NCI-H524 (cell line): ENCODE measurements at regions not wholly inside any gene's neighbourhood (a gene's known extent, or its start where the extent isn't known, plus 50 kb on each side); places are given as distances from the start of the nearest gene placed in this dataset.
"Not testable (repeated sequence)": the region's sequence is repeated elsewhere in the genome, so short reads cannot be mapped to it uniquely, and the experiment has no call there.

Source experiments
- DNase-seq, 2 experiments: peaks; one replicate each; lab custom pipeline; 2025; lab: John Stamatoyannopoulos, UW

- DNase-seq, result not testable (repeated sequence)
These were observed 59.2 kb upstream of the CCDC180 start for GRCh38 chr9:97248252-97248651.

- DNase-seq, result no peak
These were observed 63.9 kb upstream of the CCDC180 start for GRCh38 chr9:97243606-97244005.

DNA sequence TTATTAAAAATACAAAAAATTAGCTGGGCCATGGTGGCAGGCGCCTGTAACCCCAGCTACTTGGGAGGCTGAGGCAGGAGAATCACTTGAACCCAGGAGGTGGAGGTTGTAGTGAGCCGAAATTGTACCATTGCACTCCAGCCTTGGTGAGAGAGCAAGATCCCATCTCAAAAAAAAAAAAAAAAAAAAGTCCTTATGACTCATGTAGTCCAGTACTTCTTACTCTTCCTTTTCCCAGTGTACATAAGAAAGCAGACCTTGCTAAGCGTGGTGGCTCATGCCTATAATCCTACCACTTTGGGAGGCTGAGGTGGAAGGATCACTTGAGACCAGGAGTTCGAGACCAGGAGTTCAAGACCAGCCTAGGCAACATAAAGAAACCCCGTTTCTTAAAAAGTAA, 66.0 kb upstream of the CCDC180 start:
- not testable (repeated sequence) for DNase-seq

DNA sequence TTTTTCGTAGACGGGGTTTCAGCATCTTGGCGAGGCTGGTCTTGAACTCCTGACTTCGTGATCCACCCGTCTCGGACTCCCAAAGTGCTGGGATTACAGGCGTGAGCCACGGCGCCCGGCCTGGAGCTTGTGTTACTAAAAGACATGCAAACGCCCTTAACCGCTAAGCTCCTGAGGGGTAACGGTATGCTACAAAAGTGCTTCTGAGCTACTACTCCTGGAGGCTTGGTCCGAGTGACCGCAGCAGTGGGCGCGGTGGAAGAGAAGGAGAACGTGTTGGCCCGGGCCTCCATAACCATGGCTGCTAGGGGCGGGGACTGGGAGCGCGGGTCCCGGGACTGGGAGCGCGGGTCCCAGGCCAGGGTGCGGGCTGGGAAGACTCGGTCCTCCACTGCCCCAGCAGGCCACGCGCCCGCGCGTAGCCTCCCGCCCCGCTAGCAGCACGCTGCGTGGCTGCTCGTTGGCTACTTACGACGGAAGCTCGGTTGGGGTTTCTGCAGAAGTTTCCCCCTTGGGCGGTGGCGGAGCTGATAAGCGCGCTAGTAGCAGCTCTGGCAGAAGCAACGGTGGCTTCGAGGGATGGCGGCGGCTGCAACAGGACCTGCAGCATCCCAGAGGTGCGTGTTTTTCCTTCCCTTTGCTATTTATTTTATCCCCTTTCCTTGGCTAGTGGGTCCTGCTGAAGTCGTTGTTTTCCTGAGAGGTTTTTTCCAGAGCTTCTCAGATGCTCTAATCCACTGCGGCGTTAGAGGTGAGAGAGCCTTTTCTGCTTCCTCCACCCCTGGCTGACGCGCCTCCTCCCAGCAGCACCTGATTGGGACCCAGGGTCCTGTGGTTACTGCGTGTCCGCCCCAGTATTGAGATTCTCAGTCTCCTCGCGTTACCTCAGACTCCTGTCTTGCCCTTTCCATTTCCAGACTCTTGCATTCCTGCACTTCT, 69.2 kb upstream of the CCDC180 start:
- DNase-seq, result peak; percentile 84 to 94

DNA sequence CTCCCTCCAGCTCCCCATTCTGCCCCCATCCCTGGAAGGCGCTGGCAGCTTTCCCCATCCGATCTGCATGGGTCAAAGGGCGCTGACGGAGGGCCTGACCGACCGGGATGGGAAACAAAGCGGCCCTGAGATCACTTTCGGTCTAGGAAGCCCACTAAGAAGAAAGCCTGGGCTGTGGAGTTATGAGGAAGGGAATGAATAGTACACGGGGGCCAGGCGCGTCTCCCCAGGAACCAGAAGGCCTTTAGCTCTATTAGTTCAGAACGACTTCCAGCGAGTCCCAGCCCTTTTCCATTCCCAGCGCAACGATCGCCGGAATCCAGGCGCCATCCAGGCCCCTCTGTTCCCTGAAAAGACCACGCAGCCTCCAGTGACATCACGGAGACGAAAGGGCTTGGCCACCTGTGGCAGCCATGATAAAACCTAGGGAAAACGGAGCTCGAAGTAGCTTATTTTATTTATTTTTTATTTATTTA, 70.1 kb upstream of the CCDC180 start:
- DNase-seq, result peak in 1 of 2 experiments; percentile 12

GRCh38 chr9:97233009-97233400, 74.5 kb upstream of the CCDC180 start:
- DNase-seq, result not testable (repeated sequence)

DNA sequence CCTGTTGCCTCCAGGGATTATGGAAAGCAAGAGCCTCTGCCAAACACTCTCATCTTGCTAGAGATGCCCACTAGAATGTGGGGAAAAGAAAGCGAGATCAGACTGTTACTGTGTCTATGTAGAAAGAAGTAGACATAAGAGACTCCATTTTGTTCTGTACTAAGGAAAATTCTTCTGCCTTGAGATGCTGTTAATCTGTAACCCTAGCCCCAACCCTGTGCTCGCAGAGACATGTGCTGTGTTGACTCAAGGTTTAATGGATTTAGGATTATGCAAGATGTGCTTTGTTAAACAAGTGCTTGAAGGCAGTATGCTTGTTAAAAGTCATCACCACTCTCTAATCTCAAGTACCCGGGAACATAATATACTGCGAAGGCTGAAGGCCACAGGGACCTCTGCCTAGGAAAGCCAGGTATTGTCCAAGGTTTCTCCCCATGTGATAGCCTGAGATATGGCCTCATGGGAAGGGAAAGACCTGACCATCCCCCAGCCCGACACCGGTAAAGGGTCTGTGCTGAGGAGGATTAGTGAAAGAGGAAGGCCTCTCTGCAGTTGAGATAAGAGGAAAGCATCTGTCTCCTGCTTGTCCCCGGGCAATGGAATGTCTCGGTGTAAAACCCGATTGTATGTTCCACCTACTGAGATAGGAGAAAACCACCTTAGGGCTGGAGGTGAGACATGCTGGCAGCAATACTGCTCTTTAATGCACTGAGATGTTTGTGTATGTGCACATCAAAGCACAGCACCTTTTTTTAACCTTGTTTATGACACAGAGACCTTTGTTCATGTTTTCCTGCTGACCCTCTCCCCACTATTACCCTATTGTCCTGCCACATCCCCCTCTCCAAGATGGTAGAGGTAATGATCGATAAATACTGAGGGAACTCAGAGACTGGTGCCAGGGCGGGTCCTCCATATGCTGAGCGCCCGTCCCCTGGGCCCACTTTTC, 75.1 kb upstream of the CCDC180 start:
- DNase-seq, result peak; percentile 70 to 79

GRCh38 chr9:97222393-97222792, 85.1 kb upstream of the CCDC180 start:
- DNase-seq, result peak; percentile 29 to 66

DNA sequence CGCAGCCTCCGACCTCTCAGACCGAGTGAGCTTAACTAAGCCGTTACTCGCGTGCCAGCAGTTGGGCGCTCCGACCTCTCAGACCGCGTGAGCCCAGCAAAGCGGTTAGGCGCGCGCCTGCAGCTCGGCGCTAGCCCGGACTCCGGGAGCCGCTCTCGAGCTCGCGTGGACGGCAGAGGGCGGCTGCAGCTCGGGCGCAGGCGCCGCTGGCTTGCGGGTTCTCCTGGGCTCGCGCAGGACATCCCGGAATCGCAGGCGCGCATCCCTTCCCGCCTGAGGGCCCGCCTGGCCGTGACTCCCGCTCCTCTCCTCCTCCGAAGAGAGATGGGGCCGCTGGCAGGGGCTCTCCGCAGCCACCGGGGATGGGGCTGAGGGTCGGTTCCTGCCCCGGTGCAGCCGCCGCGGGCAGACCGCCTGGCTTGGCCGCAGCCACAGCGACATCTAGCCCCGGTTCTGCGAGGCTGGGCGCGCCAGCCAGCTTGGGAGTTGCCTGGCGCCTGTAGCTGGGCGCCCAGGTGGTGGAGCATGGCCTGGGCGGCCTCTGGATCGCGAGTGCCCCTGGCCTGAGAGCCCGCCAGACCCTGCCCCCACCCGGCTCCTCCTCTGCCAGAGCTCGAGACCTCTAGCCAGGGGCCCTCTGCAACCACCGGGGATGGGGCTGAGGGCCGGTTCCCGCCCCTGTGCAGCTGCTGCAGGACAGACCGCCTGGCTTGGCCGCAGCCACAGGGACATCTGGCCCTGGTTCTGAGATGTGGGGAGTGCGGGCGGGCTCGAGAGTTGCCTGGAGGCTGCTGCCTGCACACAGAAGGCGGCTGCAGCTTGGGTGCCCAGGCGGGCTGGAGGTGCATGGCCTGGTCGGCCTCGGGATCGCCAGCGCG, 85.7 kb upstream of the CCDC180 start:
- peak; percentile 53 to 77 for DNase-seq

DNA sequence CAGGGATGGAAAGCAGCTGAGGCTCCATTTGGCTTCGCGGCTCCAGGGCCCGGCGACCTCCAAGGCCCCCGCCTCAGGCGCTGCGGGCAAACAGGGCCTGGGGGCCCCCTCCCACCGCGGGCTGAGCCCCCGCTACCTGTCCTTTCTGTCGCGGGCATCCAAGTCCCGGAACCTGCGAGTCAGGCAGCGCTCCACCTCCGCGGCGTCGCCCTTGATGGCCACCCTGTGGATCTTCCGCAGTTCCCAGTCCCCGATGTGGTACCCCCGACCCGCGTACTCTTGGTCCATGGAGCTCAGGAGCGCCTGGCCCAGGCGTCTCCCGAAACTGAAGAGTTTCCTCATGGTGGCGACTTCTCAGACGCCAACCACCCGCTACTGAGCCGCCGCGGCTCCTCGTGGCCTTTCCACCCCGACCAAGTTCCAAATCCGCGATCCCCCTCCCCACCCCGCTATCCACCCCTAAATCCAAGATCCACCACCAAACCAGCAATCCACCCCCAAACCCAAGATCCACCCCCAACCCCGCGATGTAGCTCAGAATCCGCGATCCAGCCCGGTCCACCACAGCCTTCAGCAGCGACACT, 86.5 kb upstream of the CCDC180 start:
- peak in 1 of 2 experiments; percentile 41 for DNase-seq

GRCh38 chr9:97220396-97220795, 87.1 kb upstream of the CCDC180 start:
- not testable (repeated sequence) for DNase-seq

- not testable (repeated sequence) for DNase-seq
These were observed 87.9 kb upstream of the CCDC180 start for GRCh38 chr9:97219443-97220140.

GRCh38 chr9:97215127-97215526, 92.3 kb upstream of the CCDC180 start:
- not testable (repeated sequence) for DNase-seq

DNA sequence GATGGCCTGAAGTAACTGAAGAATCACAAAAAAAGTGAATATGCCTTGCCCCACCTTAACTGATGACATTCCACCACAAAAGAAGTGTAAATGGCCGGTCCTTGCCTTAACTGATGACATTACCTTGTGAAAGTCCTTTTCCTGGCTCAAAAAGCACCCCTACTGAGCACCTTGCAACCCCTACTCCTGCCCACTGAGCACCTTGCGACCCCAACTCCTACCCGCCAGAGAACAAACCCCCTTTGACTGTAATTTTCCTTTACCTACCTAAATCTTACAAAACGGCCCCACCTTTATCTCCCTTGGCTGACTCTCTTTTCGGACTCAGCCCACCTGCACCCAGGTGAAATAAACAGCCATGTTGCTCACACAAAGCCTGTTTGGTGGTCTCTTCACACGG, 92.9 kb upstream of the CCDC180 start:
- DNase-seq, result not testable (repeated sequence)

DNA sequence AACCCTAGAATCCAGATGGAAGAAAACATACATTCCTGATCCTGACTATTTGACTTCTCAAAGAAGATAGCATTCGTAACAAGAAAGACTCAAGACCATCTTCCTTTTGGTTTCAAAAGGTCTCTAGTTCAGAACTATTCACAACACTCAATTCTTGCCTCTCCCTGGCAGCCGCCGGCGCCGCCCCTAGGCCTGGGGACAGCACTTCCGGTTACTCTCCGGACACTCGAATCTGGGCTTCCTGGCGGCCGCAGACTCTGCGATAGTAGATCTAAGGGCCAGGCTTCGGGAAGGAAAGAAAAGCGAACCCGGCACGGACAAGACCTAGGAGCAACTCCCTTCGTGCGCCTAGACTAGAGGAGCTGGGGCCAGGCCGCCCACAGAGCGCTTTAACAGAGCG, 107.8 kb upstream of the CCDC180 start:
- not testable (repeated sequence) for DNase-seq

DNA sequence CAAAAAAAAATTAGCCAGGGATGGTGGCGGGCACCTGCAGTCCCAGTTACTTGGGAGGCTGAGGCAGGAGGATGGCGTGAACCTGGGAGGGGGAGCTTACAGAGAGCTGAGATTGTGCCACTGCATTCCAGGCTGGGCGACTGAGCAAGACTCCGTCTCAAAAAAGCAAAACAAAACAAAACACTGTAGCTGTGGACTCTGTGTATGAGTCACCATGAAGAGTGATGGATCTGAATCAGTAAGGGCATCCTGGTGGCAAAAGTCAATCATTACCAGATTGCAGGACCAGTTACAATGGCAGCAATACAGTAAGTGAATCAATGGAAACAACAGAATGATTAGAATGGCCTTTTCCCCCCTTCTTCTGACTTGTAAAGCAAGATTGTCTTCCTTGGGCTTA, 113.7 kb upstream of the CCDC180 start:
- DNase-seq, result not testable (repeated sequence)

DNA sequence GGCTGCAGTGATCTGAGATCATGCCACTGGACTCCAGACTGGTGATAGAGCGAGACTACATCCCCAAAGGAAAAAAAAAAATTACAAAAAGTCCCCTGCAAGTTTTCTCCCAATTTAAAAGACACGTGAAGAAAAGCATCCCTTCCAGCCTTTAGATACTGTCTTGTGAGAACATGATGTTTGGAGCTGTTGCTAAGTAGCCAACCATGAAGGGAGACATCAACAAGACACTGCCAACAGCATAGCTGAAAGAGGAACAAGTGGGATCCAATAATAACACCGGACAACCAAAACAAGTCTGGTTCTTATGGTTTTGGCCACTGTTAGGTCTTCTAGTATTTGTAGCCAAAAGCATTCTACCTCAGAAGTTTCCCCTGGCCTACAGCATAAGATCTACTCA, 118.9 kb upstream of the CCDC180 start:
- DNase-seq, result no peak

- DNase-seq, result not testable (repeated sequence)
These were observed 119.8 kb upstream of the CCDC180 start for GRCh38 chr9:97187706-97188105.

DNA sequence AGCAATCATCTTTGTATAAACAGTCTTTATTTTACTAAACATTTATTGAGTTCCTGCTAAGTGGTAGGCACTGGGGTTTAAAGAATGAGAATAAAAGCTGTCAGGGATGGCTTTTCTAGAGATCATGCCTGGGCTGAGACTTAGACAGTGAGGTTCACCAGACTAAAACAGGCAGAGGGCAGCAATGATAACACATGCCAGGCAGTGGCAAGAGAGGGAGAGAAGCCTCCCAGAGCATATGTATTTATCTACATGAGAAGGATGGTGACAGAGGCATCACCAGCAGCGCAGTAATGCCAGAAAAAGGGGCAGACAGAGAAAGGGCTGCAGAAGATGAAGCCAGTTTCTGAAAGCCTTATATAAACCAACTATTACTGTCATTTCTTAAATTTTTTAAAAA, 121.0 kb upstream of the CCDC180 start:
- DNase-seq, result no peak

- DNase-seq, result not testable (repeated sequence)
These were observed 124.9 kb upstream of the CCDC180 start for GRCh38 chr9:97182532-97182931.
